Endothelial cell of umbilical vein (primary cell): ENCODE measurements at regions not wholly inside any gene's neighbourhood (a gene's known extent, or its start where the extent isn't known, plus 50 kb on each side); places are given as distances from the start of the nearest gene placed in this dataset.

Source experiments
- BruUV-seq: library from RNA; stranded (reverse); fragments of 400-500 nt; replicated peaks from 2 replicates; lab custom pipeline; 2021; lab: Mats Ljungman, UMichigan
- CTCF ChIA-PET: fragments of 300-600, 350-600 bp; sonication (Branson Sonifier 250); formaldehyde crosslinking; loops from one replicate; lab custom pipeline; 2021; ENCODE audit warnings: antibody characterized with exemption, inconsistent platforms; lab: Charles Lee
- POLR2A ChIA-PET: fragments of 300-600, 350-600 bp; sonication (Branson Sonifier 250); formaldehyde crosslinking; loops from one replicate; lab custom pipeline; 2021; ENCODE audit warnings: antibody characterized with exemption, inconsistent platforms; lab: Charles Lee
- DNase-seq: peaks from one replicate; pipeline ENCODE4 v3.0.0-alpha.2; 2011; ENCODE audit warnings: low read depth, low spot score
- FAIRE-seq: peaks from 2 replicates; lab custom pipeline; 2011; peaks lifted over from hg19 to GRCh38; lab: Jason Lieb, UNC
- H2AFZ ChIP-seq: 2 replicates; pipeline ENCODE4 v1.6.0; 2012; ENCODE audit warnings: low read depth, low read length, control low read depth, inconsistent platforms
- H3K27ac ChIP-seq: 2 replicates; pipeline ENCODE4 v1.5.1; 2011; ENCODE audit warnings: low read depth, mild to moderate bottlenecking, control low read depth, low read length, moderate library complexity; ENCODE audit not compliant: insufficient read depth
- H3K27me3 ChIP-seq, 2 experiments: 2 replicates each; pipeline versions ENCODE4 v1.6.0 to v1.6.1; 2011; ENCODE audit warnings: low read length in 2 of 2, mixed read lengths in 1 of 2; ENCODE audit not compliant: control insufficient read depth in 2 of 2, insufficient read depth in 2 of 2
- H3K36me3 ChIP-seq, 2 experiments: 2 replicates in 1 of 2; 3 replicates in 1 of 2; pipeline ENCODE4 v1.5.1; 2011; ENCODE audit warnings: low read length in 2 of 2, mild to moderate bottlenecking in 1 of 2, moderate library complexity in 1 of 2; ENCODE audit not compliant: control insufficient read depth in 2 of 2, insufficient read depth in 2 of 2; ENCODE audit errors: extremely low read depth in 1 of 2
- H3K4me1 ChIP-seq: 3 replicates; pipeline ENCODE4 v1.5.1; 2011; ENCODE audit warnings: mild to moderate bottlenecking, low read length; ENCODE audit not compliant: control insufficient read depth, insufficient read depth; ENCODE audit errors: extremely low read depth
- H3K4me2 ChIP-seq: 2 replicates; pipeline ENCODE4 v1.6.1; 2011; ENCODE audit warnings: low read length, control low read depth, mixed read lengths; ENCODE audit not compliant: insufficient read depth
- H3K4me3 ChIP-seq, 3 experiments: fragments of 200-600 bp in 1 of 3; sonication (generic), shearing (Covaris generic) in 1 of 3; replicated peaks in 1 of 3; 2 replicates each; pipeline ENCODE4 v1.5.1; 2011 to 2016; ENCODE audit warnings: control low read depth in 3 of 3, low read length in 3 of 3, mild to moderate bottlenecking in 2 of 3, inconsistent platforms in 1 of 3, low read depth in 1 of 3, moderate library complexity in 1 of 3; ENCODE audit not compliant: insufficient read depth in 1 of 3
- H3K79me2 ChIP-seq: 2 replicates; pipeline ENCODE4 v1.6.0; 2012; ENCODE audit warnings: low read length, inconsistent platforms; ENCODE audit not compliant: control insufficient read depth, insufficient read depth
- H3K9ac ChIP-seq: replicated peaks from 2 replicates; pipeline ENCODE3; 2011; ENCODE audit warnings: low read length, control low read depth; ENCODE audit not compliant: insufficient read depth; ENCODE audit errors: extremely low read depth
- H3K9me1 ChIP-seq: replicated peaks from 3 replicates; pipeline ENCODE4 v1.6.0; 2011; ENCODE audit warnings: mild to moderate bottlenecking, low read length; ENCODE audit not compliant: control insufficient read depth, insufficient read depth; ENCODE audit errors: extremely low read depth
- H3K9me3 ChIP-seq: replicated peaks from 2 replicates; pipeline ENCODE4 v1.5.1; 2012; ENCODE audit warnings: low read length, inconsistent platforms; ENCODE audit not compliant: control insufficient read depth, insufficient read depth
- H4K20me1 ChIP-seq: replicated peaks from 2 replicates; pipeline ENCODE3; 2011; ENCODE audit warnings: mild to moderate bottlenecking, low read length; ENCODE audit not compliant: control insufficient read depth, insufficient read depth; ENCODE audit errors: extremely low read depth
- CTCF ChIP-seq, 2 donors: IDR thresholded peaks; 1 replicate in 1 of 2; 2 replicates in 1 of 2; pipeline ENCODE4 v1.5.1; 2011; ENCODE audit warnings: low read length in 2 of 2, mild to moderate bottlenecking in 2 of 2, moderate library complexity in 2 of 2, control low read depth in 1 of 2, inconsistent platforms in 1 of 2, low read depth in 1 of 2; ENCODE audit not compliant: insufficient read depth in 1 of 2; ENCODE audit errors: extremely low read depth in 1 of 2
- EZH2 ChIP-seq: IDR thresholded peaks from 2 replicates; pipeline ENCODE4 v1.6.1; 2012; ENCODE audit warnings: borderline replicate concordance, low read depth, mild to moderate bottlenecking, moderate library complexity, low read length, inconsistent platforms; ENCODE audit not compliant: severe bottlenecking
- FOS ChIP-seq: IDR thresholded peaks from 2 replicates; pipeline ENCODE4 v1.6.1; 2011; ENCODE audit warnings: mild to moderate bottlenecking, low read length, moderate library complexity, borderline replicate concordance; ENCODE audit not compliant: insufficient read depth
- GATA2 ChIP-seq: IDR thresholded peaks from 2 replicates; pipeline ENCODE4 v1.7.0; 2011; ENCODE audit warnings: low read depth, mild to moderate bottlenecking, moderate library complexity, mixed read lengths, low read length; ENCODE audit not compliant: insufficient read length, insufficient read depth
- JUN ChIP-seq: IDR thresholded peaks from 2 replicates; pipeline ENCODE4 v1.6.1; 2011; ENCODE audit warnings: borderline replicate concordance, low read depth; ENCODE audit not compliant: insufficient read length, insufficient read depth
- MAX ChIP-seq: IDR thresholded peaks from 2 replicates; pipeline ENCODE4 v1.6.1; 2011; ENCODE audit not compliant: insufficient read depth, insufficient read length
- MYC ChIP-seq: IDR thresholded peaks from one replicate; pipeline ENCODE4 v1.6.1; 2011; ENCODE audit warnings: mild to moderate bottlenecking, low read depth, low read length
- POLR2A ChIP-seq: IDR thresholded peaks from 2 replicates; pipeline ENCODE4 v1.6.1; 2012; ENCODE audit warnings: low read depth, mild to moderate bottlenecking, control low read depth, low read length
- POLR2AphosphoS5 ChIP-seq: IDR thresholded peaks from 2 replicates; pipeline ENCODE4 v1.6.1; 2012; ENCODE audit warnings: low read depth, mild to moderate bottlenecking, control low read depth, low read length, moderate library complexity; ENCODE audit not compliant: insufficient read depth
- dilution Hi-C: fragments of 300-500 bp; cut with MboI; formaldehyde crosslinking; loops from one replicate; pipeline ENCODE4 v1.15.0; 2019; ENCODE audit warnings: low sequenced_read_pairs; ENCODE audit not compliant: extremely low pct_ligation_motif_present
- intact Hi-C: fragments of 100-400 bp; cut with micrococcal nuclease; formaldehyde crosslinking; loops from one replicate; pipeline ENCODE4 v1.10.0; 2022

- intact Hi-C loops, result no loop called here
- Histone ChIP-seq H3K36me3 (no peaks in the 10 kb centered on the region), H3K4me3 (no peak overlapping the region), H3K9ac (no peak overlapping the region), H3K79me2 (no peaks in the 10 kb centered on the region), H3K27ac (no peak overlapping the region), H3K4me2 (no peak overlapping the region), H3K9me1 (no peaks in the 10 kb centered on the region), H3K9me3 (no peaks in the 10 kb centered on the region), H3K4me1 (no peaks in the 10 kb centered on the region), H4K20me1 (no peaks in the 10 kb centered on the region), H2AFZ (no peak overlapping the region), H3K27me3 (no peaks in the 10 kb centered on the region)
- ChIA-PET POLR2A (no interaction called here), CTCF (interaction anchor here (1.4 kb wide), 1 partner anchor 13 kb away, joined by 3 read pairs; no protein-coding TSS in a partner anchor)
- dilution Hi-C loops, result no loop called here
- TF ChIP-seq MAX (no peak), GATA2 (no peak), FOS (no peak), POLR2AphosphoS5 (no peak), MYC (no peak), POLR2A (no peak), JUN (no peak), CTCF (IDR thresholded peaks at IDR 0.05; ENCODE audit: extremely low read depth in 1 of 2, insufficient read depth in 1 of 2, low read depth in 1 of 2, low read length in 2 of 2) (no peak), EZH2 (no peak)
- FAIRE-seq (no peak), DNase-seq (no peak)
- BruUV-seq, result no TSS peak
Observed at GRCh38 chr19:32063601-32064000, 281.8 kb upstream of the ZNF507 start.
